ENCODE measurements at regions not wholly inside any gene's neighbourhood (a gene's known extent, or its start where the extent isn't known, plus 50 kb on each side); places are given as distances from the start of the nearest gene placed in this dataset.

DNA sequence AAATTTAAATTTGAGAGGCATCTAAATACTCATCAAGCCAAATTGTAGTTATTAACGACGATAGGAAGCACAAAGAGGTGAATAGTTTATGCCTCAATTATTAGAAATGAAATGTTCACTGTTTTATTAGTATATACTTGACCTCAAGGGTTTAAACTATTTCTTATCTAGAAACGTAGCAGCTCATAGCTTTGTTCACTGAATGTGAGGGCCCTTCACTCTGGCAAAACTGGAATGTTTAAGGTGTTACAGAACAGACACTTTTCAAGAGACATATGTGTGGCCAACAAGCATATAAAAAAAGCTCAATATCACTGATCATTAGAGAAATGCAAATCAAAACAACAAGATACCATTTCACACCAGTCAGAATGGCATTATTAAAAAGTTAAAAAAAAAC lies 151.2 kb upstream of the KCNN2 start:
- TF ChIP-seq, protein P1, sequence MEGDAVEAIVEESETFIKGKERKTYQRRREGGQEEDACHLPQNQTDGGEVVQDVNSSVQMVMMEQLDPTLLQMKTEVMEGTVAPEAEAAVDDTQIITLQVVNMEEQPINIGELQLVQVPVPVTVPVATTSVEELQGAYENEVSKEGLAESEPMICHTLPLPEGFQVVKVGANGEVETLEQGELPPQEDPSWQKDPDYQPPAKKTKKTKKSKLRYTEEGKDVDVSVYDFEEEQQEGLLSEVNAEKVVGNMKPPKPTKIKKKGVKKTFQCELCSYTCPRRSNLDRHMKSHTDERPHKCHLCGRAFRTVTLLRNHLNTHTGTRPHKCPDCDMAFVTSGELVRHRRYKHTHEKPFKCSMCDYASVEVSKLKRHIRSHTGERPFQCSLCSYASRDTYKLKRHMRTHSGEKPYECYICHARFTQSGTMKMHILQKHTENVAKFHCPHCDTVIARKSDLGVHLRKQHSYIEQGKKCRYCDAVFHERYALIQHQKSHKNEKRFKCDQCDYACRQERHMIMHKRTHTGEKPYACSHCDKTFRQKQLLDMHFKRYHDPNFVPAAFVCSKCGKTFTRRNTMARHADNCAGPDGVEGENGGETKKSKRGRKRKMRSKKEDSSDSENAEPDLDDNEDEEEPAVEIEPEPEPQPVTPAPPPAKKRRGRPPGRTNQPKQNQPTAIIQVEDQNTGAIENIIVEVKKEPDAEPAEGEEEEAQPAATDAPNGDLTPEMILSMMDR (IDR thresholded peaks at IDR 0.05) = no peak
- Histone ChIP-seq H3K4me3 (no peak overlapping the region), H3K4me1 (no peaks in the 10 kb centered on the region), H3K27me3 (no peaks in the 10 kb centered on the region), H3K36me3 (no peaks in the 10 kb centered on the region), H3K27ac (no peak overlapping the region), H3K9me3 (no peaks in the 10 kb centered on the region)
- intact Hi-C loops (cut with DNase I; ENCODE audit: low total_unique reads) = no loop called here
- DNase-seq = no peak

DNA sequence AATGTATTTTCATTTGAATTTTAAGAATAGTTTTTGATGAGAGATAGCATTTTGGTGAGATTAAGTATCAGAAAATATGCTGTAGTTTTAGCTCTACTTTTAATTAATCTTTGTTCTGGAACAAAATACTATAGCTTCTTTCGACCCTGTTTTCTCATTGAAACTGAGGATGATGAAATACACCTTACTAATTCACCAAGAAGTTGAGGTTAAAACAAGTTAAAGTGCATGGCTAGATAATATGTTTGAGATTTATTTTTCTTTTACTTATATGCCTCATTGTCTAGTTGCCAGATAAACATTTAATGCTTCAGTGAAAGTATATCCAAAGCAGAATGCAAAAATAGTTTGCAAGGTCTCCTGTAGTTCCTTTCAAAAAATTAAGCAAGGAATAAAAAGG lies 140.1 kb upstream of the KCNN2 start:
- H3K4me3 ChIP-seq = no peak overlapping the region
- intact Hi-C loops (cut with DNase I; ENCODE audit: low total_unique reads) = no loop called here
- TF ChIP-seq, protein P1 (IDR thresholded peaks at IDR 0.05) = no peak
- peaks cover 0 to 11% (median 4%) of the 10 kb centered on the region in 3 donors for H3K9me3 ChIP-seq
- H3K27me3 ChIP-seq = no peaks in the 10 kb centered on the region
- no peaks in the 10 kb centered on the region for H3K36me3 ChIP-seq
- no peaks in the 10 kb centered on the region for H3K4me1 ChIP-seq
- H3K27ac ChIP-seq = no peak overlapping the region
- DNase-seq = no peak

DNA sequence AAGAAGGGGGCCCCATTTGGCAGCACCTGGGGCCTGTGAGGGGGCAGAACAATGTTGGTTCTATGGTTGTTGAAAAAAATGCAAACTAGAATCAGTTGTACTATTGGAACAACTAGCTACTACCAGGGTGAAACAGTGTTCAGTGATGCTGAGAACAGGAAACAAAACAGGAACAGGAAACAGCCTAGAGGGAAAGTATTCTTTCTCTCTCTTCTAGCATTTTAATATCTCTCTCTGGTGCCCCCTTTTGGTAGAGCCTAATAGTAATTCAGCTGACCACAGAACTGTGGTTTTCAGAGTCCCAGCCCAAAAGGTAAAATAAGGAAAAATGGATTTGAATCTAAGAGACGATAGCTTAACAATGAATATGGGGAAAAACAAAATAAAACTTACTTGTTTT lies 138.0 kb upstream of the KCNN2 start:
- TF ChIP-seq, protein P1 (IDR thresholded peaks at IDR 0.05) = no peak
- no peaks in the 10 kb centered on the region for H3K27me3 ChIP-seq
- peaks cover 0 to 10% (median 0%) of the 10 kb centered on the region in 3 donors for H3K9me3 ChIP-seq
- H3K36me3 ChIP-seq = no peaks in the 10 kb centered on the region
- intact Hi-C loops (cut with DNase I; ENCODE audit: low total_unique reads) = no loop called here
- H3K4me1 ChIP-seq = no peaks in the 10 kb centered on the region
- H3K4me3 ChIP-seq = no peak overlapping the region
- DNase-seq = no peak
- H3K27ac ChIP-seq = no peak overlapping the region

DNA sequence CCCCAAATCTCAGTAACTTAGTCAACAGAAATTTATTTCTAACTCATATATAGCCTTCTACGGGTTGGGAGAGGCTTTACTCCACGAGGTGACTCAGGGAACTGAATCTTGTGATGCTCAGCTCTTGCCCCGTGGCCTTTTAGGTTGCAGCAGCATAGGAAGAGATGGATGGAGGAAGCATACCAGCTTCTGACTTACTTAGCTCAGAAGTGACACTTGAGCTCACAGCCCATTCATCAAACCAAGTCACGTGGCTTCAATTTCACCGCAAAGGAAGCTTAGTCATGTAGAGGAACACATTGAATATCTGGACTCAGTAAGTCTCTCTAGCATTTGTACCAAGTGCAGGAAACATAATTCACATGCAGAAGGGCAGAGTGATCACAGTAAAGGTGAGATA lies 124.1 kb upstream of the KCNN2 start:
- no peaks in the 10 kb centered on the region for H3K9me3 ChIP-seq
- no peaks in the 10 kb centered on the region for H3K27me3 ChIP-seq
- TF ChIP-seq, protein P1 (IDR thresholded peaks at IDR 0.05) = no peak
- H3K36me3 ChIP-seq = no peaks in the 10 kb centered on the region
- no peak overlapping the region for H3K4me3 ChIP-seq
- intact Hi-C loops (cut with DNase I; ENCODE audit: low total_unique reads) = no loop called here
- no peaks in the 10 kb centered on the region for H3K4me1 ChIP-seq
- DNase-seq = no peak
- H3K27ac ChIP-seq = no peak overlapping the region

DNA sequence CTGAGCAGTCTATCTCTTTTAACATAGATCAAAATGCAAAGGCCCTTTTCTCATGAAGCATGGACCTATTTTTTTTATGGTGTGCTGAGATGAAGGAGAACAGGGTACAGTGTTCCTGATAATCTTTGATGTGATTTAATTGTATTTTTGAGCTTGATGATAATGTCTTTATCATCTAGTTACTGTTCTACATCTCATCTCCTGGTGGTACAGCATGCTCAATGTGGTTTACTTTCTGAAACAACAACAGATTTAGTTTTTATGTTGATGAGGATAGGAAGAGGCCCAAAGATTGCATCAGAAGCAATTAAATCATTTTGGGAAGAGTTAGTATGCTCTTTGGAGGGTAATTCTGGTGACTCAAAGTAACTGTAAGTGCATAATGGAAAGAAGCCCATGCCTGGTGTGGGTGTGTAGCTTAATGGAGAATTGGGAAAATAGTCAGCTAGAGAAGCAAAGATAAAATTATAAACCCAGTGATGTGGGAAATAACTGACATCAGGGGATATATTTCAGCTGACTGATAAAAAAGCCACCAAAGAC lies 123.0 kb upstream of the KCNN2 start:
- TF ChIP-seq, protein P1 (IDR thresholded peaks at IDR 0.05) = no peak
- DNase-seq = no peak

More for the DNA sequence above, 123.0 kb upstream of the KCNN2 start:
- no peaks in the 10 kb centered on the region for H3K27me3 ChIP-seq
- no peaks in the 10 kb centered on the region for H3K4me1 ChIP-seq
- no peaks in the 10 kb centered on the region for H3K9me3 ChIP-seq
- no peak overlapping the region for H3K4me3 ChIP-seq
- no peaks in the 10 kb centered on the region for H3K36me3 ChIP-seq
- intact Hi-C loops (cut with DNase I; ENCODE audit: low total_unique reads) = no loop called here
- no peak overlapping the region for H3K27ac ChIP-seq
